ENCODE measurements at regions not wholly inside any gene's neighbourhood (a gene's known extent, or its start where the extent isn't known, plus 50 kb on each side); places are given as distances from the start of the nearest gene placed in this dataset.

- TF ChIP-seq, protein P1, sequence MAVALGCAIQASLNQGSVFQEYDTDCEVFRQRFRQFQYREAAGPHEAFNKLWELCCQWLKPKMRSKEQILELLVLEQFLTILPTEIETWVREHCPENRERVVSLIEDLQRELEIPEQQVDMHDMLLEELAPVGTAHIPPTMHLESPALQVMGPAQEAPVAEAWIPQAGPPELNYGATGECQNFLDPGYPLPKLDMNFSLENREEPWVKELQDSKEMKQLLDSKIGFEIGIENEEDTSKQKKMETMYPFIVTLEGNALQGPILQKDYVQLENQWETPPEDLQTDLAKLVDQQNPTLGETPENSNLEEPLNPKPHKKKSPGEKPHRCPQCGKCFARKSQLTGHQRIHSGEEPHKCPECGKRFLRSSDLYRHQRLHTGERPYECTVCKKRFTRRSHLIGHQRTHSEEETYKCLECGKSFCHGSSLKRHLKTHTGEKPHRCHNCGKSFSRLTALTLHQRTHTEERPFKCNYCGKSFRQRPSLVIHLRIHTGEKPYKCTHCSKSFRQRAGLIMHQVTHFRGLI (CRISPR knock-in tag; IDR thresholded peaks at IDR 0.05) = no peak
- TF ChIP-seq, protein P2, sequence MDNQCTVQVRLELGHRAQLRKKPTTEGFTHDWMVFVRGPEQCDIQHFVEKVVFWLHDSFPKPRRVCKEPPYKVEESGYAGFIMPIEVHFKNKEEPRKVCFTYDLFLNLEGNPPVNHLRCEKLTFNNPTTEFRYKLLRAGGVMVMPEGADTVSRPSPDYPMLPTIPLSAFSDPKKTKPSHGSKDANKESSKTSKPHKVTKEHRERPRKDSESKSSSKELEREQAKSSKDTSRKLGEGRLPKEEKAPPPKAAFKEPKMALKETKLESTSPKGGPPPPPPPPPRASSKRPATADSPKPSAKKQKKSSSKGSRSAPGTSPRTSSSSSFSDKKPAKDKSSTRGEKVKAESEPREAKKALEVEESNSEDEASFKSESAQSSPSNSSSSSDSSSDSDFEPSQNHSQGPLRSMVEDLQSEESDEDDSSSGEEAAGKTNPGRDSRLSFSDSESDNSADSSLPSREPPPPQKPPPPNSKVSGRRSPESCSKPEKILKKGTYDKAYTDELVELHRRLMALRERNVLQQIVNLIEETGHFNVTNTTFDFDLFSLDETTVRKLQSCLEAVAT (IDR thresholded peaks at IDR 0.05) = peak in 1 of 2 experiments; percentile 80; a peak in 2 of 4 replicates
- TF ChIP-seq ZNF184 (CRISPR knock-in tag; IDR thresholded peaks at IDR 0.05) (no peak), REST (IDR thresholded peaks at IDR 0.05; ENCODE audit: borderline replicate concordance) (peak; percentile 93), REST (CRISPR knock-in tag; IDR thresholded peaks at IDR 0.05; ENCODE audit: low read depth) (no peak), STAG1 (CRISPR knock-in tag; IDR thresholded peaks at IDR 0.05; ENCODE audit: borderline replicate concordance) (peak; percentile 92; the same call in 1 of the 2 replicates), CEBPG (CRISPR knock-in tag; IDR thresholded peaks at IDR 0.05) (no peak), CEBPG (tag; conservative IDR thresholded peaks at IDR 0.05 in 1 of 2, IDR thresholded peaks at IDR 0.05 in 1 of 2) (peak in 1 of 2 experiments; percentile 43; a peak in 1 of 4 replicates), SPI1 (IDR thresholded peaks at IDR 0.05; ENCODE audit: borderline replicate concordance, low read depth, low read length) (no peak), NCOR1 (IDR thresholded peaks at IDR 0.05) (no peak), ARID2 (IDR thresholded peaks at IDR 0.05) (peak; percentile 86), ZBTB17 (CRISPR knock-in tag; IDR thresholded peaks at IDR 0.05) (peak; percentile 40; the same call in 1 of the 2 replicates), RAD21 (CRISPR knock-in tag; conservative IDR thresholded peaks at IDR 0.05 in 1 of 2, IDR thresholded peaks at IDR 0.05 in 1 of 2) (peak; percentile 99 to 100)
- TF ChIP-seq, protein P3, sequence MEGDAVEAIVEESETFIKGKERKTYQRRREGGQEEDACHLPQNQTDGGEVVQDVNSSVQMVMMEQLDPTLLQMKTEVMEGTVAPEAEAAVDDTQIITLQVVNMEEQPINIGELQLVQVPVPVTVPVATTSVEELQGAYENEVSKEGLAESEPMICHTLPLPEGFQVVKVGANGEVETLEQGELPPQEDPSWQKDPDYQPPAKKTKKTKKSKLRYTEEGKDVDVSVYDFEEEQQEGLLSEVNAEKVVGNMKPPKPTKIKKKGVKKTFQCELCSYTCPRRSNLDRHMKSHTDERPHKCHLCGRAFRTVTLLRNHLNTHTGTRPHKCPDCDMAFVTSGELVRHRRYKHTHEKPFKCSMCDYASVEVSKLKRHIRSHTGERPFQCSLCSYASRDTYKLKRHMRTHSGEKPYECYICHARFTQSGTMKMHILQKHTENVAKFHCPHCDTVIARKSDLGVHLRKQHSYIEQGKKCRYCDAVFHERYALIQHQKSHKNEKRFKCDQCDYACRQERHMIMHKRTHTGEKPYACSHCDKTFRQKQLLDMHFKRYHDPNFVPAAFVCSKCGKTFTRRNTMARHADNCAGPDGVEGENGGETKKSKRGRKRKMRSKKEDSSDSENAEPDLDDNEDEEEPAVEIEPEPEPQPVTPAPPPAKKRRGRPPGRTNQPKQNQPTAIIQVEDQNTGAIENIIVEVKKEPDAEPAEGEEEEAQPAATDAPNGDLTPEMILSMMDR (IDR thresholded peaks at IDR 0.05 in 2 of 3, conservative IDR thresholded peaks at IDR 0.05 in 1 of 3; ENCODE audit: insufficient read depth in 2 of 3, low read depth in 1 of 3, low read length in 3 of 3) = peak; percentile 92 to 100 (median 99)
Measured at GRCh38 chr13:48769107-48769704, 115.5 kb downstream of the CYSLTR2 start (continued).

Measured in K562 (cell line).